Femur (tissue), 1 donor: ENCODE measurements at regions not wholly inside any gene's neighbourhood (a gene's known extent, or its start where the extent isn't known, plus 50 kb on each side); places are given as distances from the start of the nearest gene placed in this dataset.

Source experiments
- DNase-seq: peaks from one replicate; pipeline ENCODE4 v3.0.0-alpha.2; 2017

DNA sequence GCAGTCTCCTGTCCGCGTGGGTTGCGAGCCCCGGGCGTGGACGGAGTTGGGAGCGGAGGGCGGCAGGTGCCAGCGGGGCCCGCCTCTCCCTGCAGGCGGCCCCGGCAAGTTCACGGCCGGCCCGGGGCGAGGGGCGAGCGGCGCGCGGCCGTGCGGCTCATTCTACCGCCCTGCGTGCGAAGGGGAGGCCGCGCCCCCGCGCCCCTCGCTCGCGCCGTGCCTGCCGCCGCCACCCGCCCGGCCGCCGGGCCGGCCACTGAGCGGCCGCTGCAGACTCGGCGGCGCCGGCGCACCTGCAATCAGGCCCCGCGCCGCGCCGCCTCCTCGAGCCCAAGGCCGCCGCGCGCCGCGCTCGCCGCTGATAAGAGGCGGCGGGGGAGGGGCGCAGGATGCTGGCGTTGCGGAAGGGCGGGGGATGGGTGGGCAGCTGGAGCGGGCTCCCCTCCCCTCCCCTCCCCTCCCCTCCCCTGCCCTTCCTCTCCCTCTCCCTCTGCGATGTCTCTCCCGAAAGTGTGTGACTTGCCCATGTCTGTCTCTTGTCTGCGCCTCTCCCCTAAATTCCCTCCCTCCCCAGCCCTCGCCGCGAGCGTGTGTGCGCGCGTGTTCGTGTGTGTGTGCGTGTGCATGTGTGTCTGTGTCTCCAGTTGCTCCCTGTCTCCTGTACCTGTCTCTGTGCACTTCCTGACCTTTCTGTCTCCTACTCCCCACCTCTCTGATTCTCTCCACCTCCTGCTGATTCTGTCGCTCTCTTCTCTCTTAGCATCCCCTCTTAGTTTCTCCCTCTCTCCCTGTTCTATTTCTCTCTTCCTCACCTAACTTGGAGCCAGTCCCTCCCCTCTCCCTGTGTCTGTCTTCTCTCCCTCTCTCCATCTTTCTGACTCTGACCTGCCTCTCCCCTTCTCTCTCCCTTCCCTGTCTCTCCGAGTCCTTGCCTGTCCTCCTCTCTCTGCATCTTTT is 768.1 kb upstream of the TBX3 start:
- no peak for DNase-seq

DNA sequence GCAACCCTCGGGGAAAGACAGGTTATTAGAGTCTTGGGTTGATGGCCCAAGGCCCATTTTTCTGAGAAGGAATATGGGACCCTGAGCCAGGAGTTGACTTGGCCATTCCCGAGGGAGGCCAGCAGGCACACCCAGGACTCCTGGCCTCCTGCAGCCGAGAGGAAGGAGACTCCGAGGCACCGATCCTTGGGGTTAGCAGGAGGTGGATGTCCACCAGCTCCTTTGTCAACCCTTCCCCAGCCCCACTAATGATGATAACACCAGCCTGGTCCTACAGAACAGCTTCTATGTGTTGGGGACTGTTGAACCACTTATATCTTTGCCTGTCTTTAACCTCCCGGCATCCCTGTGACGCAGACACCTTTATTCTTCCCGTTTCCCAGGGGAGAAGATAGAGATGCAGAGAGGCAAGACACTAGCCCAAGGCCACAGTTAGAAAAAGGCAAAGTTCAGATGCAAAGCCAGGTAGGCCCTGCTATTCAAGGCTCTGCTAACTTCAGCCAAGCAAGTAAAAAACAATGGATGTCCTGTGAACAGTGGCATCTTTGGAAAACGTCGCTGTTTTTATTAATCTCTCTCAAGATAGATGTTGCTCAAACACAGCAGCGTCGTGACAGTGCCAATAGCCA is 767.3 kb upstream of the TBX3 start:
- no peak for DNase-seq

DNA sequence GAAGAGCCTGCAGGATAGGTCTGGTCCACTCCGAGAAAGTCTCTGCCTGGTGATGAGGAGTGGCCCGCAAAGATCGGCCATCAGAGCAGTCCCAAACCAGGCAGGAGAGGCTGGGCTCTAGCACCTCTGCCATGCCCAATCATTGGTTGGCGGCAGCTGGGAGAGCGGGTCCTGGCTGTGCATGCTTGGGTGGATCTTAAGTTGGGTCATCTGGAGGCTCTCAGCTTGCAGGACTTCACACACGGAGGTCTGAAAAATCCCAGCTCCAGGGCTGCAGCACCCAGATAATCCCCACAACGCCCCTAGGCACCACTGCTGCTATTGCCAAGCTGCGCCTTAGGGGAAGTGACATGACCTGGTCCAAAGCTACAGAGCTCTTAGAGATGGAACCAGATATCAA is 766.7 kb upstream of the TBX3 start:
- DNase-seq: no peak

DNA sequence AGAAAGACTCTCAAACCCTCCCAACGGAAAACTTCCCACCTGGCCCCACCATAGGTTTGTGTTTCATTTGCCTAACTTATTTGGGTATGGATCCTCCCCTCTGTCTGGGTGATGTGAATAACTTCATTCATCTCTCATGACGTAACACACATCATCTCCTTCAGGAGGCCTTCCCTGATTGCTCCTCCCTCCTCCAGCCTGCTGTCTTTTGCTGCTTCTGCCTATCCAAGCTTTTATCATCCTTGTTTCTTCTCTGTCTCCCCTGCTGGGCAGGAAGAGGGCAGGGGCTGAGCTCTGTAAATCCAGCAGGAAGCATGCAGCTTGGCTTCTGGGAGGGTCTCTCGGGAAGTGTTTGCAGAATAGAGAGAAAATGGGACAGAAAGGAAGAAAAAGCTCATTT is 766.0 kb upstream of the TBX3 start:
- no peak for DNase-seq

DNA sequence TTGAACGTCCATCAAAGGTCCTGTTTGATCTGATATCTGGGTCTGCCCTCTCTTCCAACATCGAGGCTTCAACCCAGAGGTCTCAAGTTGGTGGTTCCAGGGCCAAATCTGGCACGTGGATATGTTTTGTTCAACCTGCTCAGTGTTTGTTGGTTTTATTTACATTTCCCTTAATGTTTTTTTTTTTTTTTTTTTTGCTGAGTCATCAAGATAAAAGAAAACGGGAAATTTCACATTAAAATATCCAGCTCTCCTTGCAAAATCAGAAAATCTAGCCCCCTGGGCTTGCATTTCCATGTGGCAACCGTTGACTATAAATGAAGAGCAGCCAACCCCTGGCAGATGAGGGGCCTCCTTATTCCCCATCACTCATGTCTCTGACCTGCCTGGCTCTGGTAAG is 765.6 kb upstream of the TBX3 start:
- no peak for DNase-seq

DNA sequence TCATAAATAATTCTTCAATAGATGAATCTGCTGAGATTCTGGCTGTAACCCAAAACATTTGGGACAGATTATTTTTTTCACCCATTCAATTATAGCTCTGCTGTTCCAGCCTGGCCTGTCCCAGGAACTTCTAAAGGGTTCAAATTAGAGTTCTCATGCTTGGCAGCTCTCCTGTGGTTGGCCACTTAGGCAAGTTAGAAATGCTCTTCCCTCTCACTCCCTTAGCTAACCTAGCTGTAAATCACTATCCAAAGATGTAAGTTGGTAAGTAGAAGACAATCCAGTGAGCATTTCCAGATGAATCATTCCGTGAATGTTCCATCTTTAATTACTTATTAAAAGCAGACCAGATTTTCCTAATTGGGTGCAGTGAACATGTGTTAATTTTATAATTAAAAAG is 760.4 kb upstream of the TBX3 start:
- DNase-seq: no peak

DNA sequence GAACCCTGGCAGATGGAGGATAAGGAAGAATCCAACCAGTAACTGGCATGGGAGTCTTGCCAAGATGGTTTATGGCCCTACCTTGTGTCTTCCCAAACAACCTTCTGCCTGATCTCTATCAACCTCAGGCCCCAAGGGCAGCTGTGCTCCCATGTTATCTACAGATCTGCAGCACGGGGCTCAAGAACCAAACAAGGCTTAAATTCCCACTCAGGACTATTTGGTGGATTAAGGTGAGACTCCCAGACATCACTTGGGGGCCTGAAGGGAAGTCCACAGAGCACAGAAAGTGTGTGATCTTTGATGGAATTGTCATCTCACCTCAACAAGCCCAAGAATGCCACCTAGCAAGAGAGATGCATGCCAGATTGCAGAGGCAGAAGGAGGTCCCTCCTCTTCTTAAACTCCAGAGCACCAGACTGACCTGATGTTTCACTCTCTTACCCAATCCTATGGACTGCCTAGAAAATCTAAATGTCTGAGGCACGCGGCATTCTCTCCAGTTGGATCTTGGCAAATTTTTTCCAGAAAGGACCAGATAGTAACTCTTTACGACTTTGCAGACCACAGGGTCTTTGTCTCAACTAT is 759.5 kb upstream of the TBX3 start:
- no peak for DNase-seq

DNA sequence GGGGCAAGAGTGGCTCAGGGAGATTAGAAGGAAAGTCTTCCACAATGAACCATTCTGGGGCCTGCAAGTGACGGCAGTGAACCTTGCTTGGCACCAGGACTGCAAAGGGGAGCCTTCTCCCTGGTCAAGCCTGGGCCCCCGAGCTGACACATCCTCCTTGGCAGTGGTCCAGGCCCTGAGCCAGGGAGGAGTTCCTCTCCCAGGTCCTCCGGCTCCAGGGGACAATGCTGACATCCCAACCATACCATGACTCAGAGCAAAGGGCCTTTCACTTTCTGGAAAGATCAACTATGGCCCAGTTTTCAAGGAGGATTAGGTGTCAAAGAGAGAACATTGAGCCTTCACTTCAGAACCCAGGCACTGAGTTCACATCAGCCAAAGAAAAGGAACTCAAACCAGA is 756.5 kb upstream of the TBX3 start:
- DNase-seq: no peak

DNA sequence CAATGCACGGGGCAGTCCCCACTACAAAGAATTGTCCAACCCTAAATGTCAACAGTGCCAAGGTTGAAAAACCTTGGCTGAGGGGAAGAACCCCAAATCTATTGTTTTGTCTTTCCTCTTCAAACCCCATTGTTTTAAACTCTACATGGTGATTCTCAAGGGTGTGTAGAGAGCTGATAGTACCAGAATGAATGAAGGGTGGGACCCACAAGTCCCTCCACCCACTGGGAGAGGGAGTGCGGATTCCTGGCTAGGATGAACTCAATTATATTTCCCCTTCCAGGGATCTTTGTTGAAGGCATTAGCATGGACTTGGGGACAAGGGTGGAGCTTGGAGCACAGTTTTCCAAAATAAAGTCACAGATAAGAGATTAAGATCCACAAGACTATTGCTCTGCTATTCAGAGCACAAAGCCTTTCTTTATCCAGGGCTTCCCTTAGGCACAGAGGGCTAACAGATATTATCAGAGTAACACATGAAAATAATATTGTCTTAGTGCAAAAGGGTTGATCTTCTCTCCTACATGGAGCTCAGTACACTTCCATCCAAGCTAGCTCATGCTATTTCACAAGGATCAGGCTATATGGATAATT is 755.1 kb upstream of the TBX3 start:
- no peak for DNase-seq

DNA sequence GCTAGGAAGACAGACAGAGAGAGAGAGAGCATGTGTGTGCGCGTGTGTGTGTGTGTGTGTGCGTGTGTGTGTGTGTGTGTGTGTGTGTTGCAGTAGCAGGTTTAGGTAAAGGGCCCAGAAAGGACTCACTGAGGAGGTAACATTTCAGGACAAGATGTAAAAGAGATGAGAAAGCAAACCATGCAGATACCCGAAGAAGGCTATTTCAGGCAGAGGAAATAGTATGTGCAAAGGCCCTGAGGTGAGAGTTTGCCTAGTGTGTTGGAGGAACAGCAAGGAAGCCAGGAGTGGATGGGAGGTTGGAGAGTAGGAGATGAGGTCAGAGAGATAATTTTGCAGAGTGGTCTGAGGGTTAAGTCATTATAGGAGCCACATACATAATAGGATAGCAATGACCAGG is 754.3 kb upstream of the TBX3 start:
- no peak for DNase-seq

DNA sequence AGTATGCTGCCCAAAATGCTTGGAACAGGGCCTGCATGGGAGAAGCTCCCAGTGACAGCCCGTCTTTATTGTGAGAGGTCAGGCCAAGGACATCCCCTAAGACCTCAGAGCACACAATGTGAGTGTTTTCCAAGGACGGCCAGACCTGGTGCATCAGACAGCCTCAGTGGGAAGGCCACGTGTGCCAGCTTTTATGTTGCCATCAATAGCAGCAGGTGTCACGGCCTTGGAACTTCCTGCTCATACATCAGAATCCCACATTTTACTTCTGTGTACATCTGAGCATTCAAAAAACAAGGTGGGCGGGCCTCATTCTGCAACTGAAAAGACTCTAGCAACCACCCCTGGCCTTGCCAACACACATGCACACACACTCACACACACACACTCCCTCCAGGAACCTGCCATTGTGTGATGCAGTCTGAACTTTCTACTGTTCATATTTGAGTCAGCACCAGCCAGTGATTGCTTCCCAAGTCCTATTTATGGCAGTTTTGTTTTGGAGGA is 753.1 kb upstream of the TBX3 start:
- DNase-seq: no peak

DNA sequence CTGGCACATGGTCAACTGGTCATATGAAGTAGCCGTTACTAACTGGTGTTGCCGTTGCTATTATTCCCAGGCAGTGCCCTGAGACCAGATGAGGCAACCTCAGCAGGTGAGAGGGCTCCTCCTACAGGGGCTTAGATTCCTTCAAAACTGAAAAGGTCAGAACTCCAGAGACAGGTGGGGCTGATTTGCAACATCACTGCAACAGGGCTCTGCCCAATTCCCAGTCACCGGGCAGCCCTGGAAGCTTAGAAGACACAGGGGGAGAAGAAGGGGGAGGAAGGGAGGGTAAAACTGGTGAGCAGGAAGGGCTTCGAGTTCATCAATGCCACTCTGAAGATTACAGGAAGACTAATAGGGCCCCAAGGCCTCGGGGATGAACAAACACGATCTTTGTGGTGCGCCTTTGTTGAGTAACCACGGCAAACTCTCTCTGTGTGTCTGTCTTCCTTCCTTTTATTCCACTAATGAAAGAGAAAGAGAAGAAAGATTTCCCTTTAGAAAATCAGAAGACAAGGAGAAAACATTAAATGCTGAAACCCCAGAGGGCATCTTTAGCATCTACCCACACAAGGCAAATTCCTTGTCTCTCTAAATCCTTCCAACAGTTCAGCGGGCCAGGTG is 749.1 kb upstream of the TBX3 start:
- no peak for DNase-seq

DNA sequence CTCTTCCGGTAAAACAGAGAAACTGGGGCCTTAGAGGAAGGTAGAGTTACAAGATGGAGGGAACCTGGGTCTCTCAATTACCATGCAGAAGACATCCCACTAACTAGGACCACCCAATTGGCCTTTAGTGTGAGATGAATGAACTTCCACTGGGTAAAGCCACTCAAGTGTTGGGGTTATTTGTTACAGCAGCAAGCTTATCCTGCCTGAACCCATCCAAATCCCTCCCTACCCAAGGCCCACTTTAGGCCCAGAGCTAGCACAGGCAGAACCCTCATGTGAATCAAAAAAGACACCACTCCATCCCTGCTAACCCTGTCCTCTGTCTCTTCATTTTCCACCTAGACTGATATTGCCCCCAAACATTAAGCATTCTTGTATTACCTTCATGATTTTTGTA is 746.7 kb upstream of the TBX3 start:
- DNase-seq: no peak

DNA sequence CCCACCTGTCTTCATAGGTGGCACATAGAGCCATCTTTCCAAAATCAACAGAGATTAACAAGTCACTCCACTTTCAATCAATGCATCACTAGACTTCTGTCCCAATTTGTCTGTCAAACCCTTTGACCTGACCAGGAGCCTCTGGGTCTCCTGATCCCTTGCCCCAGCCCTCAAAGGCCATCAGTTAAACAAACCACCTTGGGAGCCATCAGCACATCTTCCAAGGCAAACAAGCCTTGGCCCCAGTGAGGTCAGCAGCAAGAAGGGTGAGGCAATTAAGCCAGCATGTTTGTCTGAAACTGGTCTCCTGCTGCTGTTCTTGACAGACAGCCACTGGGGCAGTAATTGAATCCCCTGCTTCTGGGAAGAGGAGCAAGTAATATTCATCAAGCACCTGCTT is 742.8 kb upstream of the TBX3 start:
- DNase-seq: no peak

DNA sequence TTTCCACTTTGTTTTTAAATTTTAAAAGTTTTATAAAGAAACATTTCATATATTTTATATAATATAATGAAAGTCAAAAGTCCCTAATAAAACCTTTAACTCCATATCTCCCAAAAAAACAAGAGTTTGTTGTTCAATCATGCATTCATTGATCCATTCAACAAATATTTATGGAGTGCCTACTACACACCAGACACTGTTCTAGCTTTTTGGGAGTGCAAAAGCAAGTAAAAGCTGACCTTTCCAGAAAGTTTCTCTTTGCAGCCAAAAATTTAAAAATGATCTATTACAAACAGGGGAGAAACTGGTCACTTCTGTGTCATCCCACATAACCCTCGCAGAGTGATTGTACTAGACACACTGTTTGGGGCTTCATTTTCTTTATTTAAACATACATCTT is 740.0 kb upstream of the TBX3 start:
- DNase-seq: no peak

DNA sequence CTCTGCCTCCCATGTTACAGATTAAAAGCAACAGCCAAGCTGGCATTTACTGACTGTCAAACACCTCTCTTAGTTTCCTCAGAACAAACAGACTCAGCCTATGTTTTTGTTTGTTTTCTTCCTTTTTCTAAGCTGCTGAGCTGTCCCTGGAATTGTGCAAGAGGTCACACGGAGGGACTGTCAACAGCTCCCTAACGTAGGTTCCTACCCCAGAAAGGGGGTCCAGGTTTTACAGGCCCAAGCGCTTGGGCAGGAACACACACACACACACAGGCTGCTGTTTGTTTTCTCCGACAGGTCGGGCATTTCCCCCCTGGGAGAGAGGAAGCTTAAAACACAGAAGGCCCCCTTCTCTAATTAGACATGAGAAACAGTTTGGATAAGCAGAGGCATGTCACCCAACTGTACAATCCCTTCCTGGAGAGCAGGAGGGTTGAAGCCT is 739.6 kb upstream of the TBX3 start:
- DNase-seq: no peak

DNA sequence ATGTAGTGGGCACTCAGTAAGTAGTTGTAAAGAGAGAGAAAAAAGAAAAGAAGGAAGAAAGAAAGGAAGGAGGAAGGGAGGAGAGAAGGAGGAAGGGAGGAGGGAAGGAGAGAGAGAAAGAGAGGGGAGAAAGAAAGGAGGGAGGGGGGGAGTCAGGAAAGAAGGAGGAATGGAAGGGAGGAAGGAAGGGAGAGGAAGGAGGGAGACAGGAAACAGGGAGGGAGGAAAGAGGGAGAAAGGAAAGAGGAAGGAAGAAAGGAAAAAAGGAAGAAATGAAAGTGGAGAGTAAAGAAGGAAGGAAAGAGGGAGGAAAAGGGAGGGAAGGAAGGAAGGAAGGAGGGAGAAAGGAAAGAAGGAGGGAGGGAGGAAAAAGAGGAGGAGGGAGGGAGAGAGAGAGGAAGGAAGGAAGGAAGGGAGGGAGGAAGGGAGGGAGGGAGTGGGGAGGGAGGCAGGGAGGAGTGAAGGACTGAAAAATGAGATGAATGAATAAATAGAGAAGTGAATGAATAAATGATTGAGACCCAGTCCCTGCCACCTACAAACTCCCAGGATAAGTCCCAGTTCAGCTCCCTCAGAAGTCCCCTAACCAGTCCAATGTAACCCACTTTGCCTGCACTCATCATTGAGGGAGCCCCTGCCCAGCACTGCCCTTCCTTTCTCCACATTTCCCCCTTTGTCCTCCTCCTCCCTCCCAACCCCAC is 739.0 kb upstream of the TBX3 start:
- no peak for DNase-seq

DNA sequence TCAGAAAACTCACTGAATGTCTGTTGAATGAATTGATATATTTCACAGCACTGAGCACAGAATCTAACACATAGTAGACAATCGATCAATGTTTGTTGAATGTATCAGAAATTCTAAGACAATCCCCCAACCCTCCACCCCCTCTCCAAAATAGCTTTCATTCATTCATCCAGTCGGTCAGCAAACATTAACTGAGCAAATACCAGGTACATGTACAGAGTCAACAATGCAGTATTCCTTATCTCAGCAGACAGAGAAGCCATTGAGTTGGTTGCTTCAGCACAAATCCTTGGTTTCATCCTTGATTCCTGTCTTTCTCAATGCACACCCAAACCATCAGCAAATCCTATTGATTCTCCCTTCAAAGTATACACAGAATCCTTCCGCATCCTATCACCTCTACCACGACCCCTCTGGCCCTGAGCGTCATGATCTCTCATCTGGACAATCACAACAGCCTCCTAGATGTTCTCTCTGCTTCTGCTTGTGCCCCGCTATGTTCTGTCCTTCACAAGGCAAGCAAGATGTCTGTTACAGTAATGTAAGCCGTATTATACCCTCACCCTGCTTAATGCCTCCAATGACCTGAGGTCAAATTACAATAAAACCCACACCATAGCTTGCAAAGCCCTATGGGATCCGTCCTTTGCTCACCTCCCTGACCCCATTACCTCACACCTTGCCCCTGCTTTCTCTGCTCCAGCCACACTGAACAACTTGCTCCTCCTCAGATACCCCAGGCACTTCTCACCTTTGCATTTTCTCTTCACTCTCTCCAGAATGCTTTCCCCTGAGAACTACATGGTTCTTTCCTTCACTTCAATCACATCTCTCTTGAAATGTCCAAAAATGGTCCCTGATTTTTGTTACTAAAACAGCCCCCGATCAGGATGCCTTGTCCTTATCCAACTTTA is 738.1 kb upstream of the TBX3 start:
- DNase-seq: no peak

DNA sequence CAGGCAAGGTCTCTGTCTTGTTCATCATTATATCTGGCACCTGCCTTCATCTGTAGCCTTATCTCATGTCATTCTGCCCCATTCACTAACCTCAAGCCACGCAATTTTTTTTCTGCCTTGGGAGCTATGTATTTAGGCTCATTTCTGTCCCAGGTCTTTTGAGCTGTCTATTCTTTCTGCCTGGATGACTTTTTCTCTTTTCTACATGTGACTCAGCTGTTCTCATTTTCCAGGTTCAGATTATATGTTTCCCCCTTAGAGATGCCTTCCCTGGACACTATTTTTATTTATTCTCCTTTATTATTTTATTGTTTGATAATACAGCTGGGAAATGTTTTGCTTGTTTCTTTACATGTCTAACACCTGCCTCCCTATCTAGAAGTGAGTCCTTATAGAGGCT is 737.4 kb upstream of the TBX3 start:
- no peak for DNase-seq

DNA sequence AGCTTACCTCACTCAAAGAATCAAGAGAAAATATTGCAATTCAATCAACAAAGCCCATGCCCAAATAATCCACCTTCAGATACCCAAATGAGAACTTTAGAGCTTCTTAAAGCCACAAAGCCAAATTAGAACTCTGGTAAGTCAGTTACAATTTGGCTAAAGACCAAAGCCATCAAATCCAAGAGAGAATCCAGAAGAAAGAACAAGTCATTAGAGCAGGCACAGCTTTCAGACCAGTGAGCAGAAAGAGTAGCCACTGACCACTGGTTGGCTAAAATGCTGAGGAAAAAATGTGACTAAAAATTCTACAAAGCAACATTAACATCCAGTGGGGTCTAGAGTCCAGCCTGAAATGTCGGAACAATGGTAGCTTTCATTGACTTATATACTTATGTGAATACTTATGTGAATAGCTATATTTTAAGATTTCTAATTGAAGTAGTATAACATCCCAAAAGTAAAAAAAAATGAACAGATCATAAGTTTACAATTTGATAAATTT is 735.2 kb upstream of the TBX3 start:
- DNase-seq: no peak

DNA sequence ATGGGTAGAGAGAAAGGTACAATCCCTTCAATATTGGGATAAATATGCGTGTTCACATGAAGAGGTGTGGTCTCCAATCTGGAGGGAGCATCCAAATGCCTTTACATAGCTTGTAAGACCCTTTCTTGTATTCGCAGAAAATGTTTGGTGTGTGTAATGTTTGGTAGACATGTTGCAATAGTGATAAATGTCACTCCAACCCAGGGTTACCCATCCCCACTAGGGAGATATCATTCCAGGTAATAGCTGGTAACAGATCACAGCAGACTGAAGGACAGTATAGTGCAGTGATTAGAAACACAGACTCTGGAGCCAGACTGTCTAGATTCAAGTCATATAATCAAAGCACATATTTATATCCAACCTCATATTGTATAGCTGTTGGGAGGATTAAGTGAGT is 733.6 kb upstream of the TBX3 start:
- DNase-seq: no peak
